Nephron (organoid): ENCODE measurements at regions not wholly inside any gene's neighbourhood (a gene's known extent, or its start where the extent isn't known, plus 50 kb on each side); places are given as distances from the start of the nearest gene placed in this dataset.
"Not testable (repeated sequence)": the region's sequence is repeated elsewhere in the genome, so short reads cannot be mapped to it uniquely, and the experiment has no call there.

Experiments used
- H3K27ac Mint-ChIP-seq, 3 experiments: 2 replicates each; pipeline ENCODE4 v1.8.0; 2020; ENCODE audit warnings: mixed read lengths in 3 of 3, mild to moderate bottlenecking in 2 of 3, moderate library complexity in 1 of 3
- H3K27me3 Mint-ChIP-seq: 2 replicates; pipeline ENCODE4 v1.8.0; 2021; ENCODE audit warnings: low read depth, mild to moderate bottlenecking, moderate library complexity, mixed read lengths
- H3K36me3 Mint-ChIP-seq: 2 replicates; pipeline ENCODE4 v1.8.0; 2020; ENCODE audit warnings: low read depth, mixed read lengths
- H3K4me1 Mint-ChIP-seq: 2 replicates; pipeline ENCODE4 v1.8.0; 2020; ENCODE audit warnings: mixed read lengths
- H3K4me3 Mint-ChIP-seq, 3 experiments: 2 replicates each; pipeline ENCODE4 v1.8.0; 2020; ENCODE audit warnings: mild to moderate bottlenecking in 3 of 3, mixed read lengths in 3 of 3, moderate library complexity in 2 of 3
- H3K9me3 Mint-ChIP-seq: 2 replicates; pipeline ENCODE4 v1.8.0; 2020; ENCODE audit warnings: mixed read lengths
- CTCF ChIP-seq, 3 experiments: fragments of 200-600 bp; sonication (generic); IDR thresholded peaks; one replicate each; pipeline ENCODE4 v1.5.0; 2021; ENCODE audit warnings: antibody characterized with exemption in 3 of 3; ENCODE audit not compliant: unreplicated experiment in 3 of 3

GRCh38 chrX:109077788-109078187, 341.4 kb upstream of the IRS4 start:
- peaks cover 12% of the 10 kb centered on the region for H3K9me3 Mint-ChIP-seq
- TF ChIP-seq CTCF (IDR thresholded peaks at IDR 0.05; ENCODE audit: unreplicated experiment in 3 of 3): no peak

GRCh38 chrX:109054181-109054581, 317.8 kb upstream of the IRS4 start:
- not testable (repeated sequence) for H3K9me3 Mint-ChIP-seq, H3K27me3 Mint-ChIP-seq, H3K4me3 Mint-ChIP-seq, H3K36me3 Mint-ChIP-seq, H3K27ac Mint-ChIP-seq, H3K4me1 Mint-ChIP-seq

More at GRCh38 chrX:109077788-109078187, 341.4 kb upstream of the IRS4 start:
- no peaks in the 10 kb centered on the region for H3K27me3 Mint-ChIP-seq
- H3K27ac Mint-ChIP-seq: no peak overlapping the region
- H3K36me3 Mint-ChIP-seq: no peaks in the 10 kb centered on the region
- no peak overlapping the region for H3K4me3 Mint-ChIP-seq
- no peaks in the 10 kb centered on the region for H3K4me1 Mint-ChIP-seq

- no peaks in the 10 kb centered on the region for H3K4me1 Mint-ChIP-seq
- TF ChIP-seq CTCF (IDR thresholded peaks at IDR 0.05; ENCODE audit: unreplicated experiment in 3 of 3): no peak
- H3K27me3 Mint-ChIP-seq: no peaks in the 10 kb centered on the region
- no peaks in the 10 kb centered on the region for H3K36me3 Mint-ChIP-seq
- no peak overlapping the region for H3K4me3 Mint-ChIP-seq
- H3K27ac Mint-ChIP-seq: no peak overlapping the region
- H3K9me3 Mint-ChIP-seq: peaks cover 2% of the 10 kb centered on the region
Measured at GRCh38 chrX:109049903-109050302, 313.5 kb upstream of the IRS4 start.

- H3K4me1 Mint-ChIP-seq: no peaks in the 10 kb centered on the region
- no peak overlapping the region for H3K27ac Mint-ChIP-seq
- no peaks in the 10 kb centered on the region for H3K27me3 Mint-ChIP-seq
- peaks cover 2% of the 10 kb centered on the region for H3K9me3 Mint-ChIP-seq
- H3K36me3 Mint-ChIP-seq: no peaks in the 10 kb centered on the region
- no peak for TF ChIP-seq CTCF (IDR thresholded peaks at IDR 0.05; ENCODE audit: unreplicated experiment in 3 of 3)
- no peak overlapping the region for H3K4me3 Mint-ChIP-seq
Measured at GRCh38 chrX:109049416-109049815, 313.1 kb upstream of the IRS4 start.

- Mint-ChIP-seq H3K36me3 (no peaks in the 10 kb centered on the region), H3K4me3 (no peak overlapping the region), H3K27ac (peak overlapping the region; percentile 41 to 83 (median 80)), H3K27me3 (no peaks in the 10 kb centered on the region), H3K9me3 (no peaks in the 10 kb centered on the region), H3K4me1 (peaks cover 14% of the 10 kb centered on the region)
- TF ChIP-seq CTCF (IDR thresholded peaks at IDR 0.05; ENCODE audit: unreplicated experiment in 3 of 3): no peak
Measured at GRCh38 chrX:109040057-109040456, 303.7 kb upstream of the IRS4 start.

- no peaks in the 10 kb centered on the region for H3K36me3 Mint-ChIP-seq
- no peaks in the 10 kb centered on the region for H3K27me3 Mint-ChIP-seq
- peak overlapping the region; percentile 44 to 94 (median 83) for H3K27ac Mint-ChIP-seq
- H3K4me3 Mint-ChIP-seq: no peak overlapping the region
- TF ChIP-seq CTCF (IDR thresholded peaks at IDR 0.05; ENCODE audit: unreplicated experiment in 3 of 3): no peak
- H3K4me1 Mint-ChIP-seq: peaks cover 14% of the 10 kb centered on the region
- H3K9me3 Mint-ChIP-seq: no peaks in the 10 kb centered on the region
Measured at GRCh38 chrX:109036624-109037023, 300.3 kb upstream of the IRS4 start.
